HepG2 (cell line): ENCODE measurements at regions not wholly inside any gene's neighbourhood (a gene's known extent, or its start where the extent isn't known, plus 50 kb on each side); places are given as distances from the start of the nearest gene placed in this dataset.

ENCODE experiments used
- ATAC-seq: fragments of 200-7000 bp; cut with Tn5 transposase; 3 replicates; pipeline ENCODE4 v1.9.1; 2020; ENCODE audit warnings: mild to moderate bottlenecking, moderate library complexity
- BruUV-seq: library from RNA; stranded (reverse); fragments of 400-500 nt; replicated peaks from 2 replicates; lab custom pipeline; 2021; lab: Mats Ljungman, UMichigan
- CTCF ChIA-PET: fragments of 300-600 bp; formaldehyde crosslinking; extraction: SDS; loops from one replicate; lab custom pipeline; 2021; ENCODE audit warnings: low total read pairs, inconsistent platforms, low intra/inter-chr PET ratio; lab: Yijun Ruan, JAX
- POLR2A ChIA-PET: fragments of 350-600 bp; sonication (Branson Sonifier 250); formaldehyde crosslinking; loops from one replicate; lab custom pipeline; 2020; ENCODE audit warnings: antibody characterized with exemption, inconsistent platforms; lab: Yijun Ruan, JAX
- DNase-seq: peaks from one replicate; pipeline ENCODE4 v3.0.0-alpha.2; 2015; ENCODE audit warnings: low spot score
- FAIRE-seq: peaks from 3 replicates; lab custom pipeline; 2011; peaks lifted over from hg19 to GRCh38; lab: Jason Lieb, UNC
- H2AFZ ChIP-seq: one replicate; pipeline ENCODE4 v1.6.1; 2011; ENCODE audit warnings: low read length, inconsistent platforms
- H3K27ac ChIP-seq: fragments of 300-600 bp; 3 replicates; pipeline ENCODE4 v1.8.0; 2011; ENCODE audit warnings: mixed run types, mild to moderate bottlenecking, mixed read lengths, low read length, inconsistent platforms; ENCODE audit not compliant: insufficient read depth; ENCODE audit errors: extremely low read length
- H3K27me3 ChIP-seq, 2 experiments: fragments of 200-600 bp in 1 of 2; 2 replicates in 1 of 2; 3 replicates in 1 of 2; pipeline versions ENCODE4 v1.6.0 to v1.8.0; 2011; ENCODE audit warnings: low read length in 2 of 2, mild to moderate bottlenecking in 2 of 2, moderate library complexity in 2 of 2, inconsistent platforms in 1 of 2; ENCODE audit not compliant: insufficient read depth in 2 of 2, control insufficient read depth in 1 of 2
- H3K36me3 ChIP-seq, 2 experiments: fragments of 200-600 bp in 1 of 2; replicated peaks in 1 of 2; 2 replicates in 1 of 2; 3 replicates in 1 of 2; pipeline versions ENCODE4 v1.5.1 to v1.8.0; 2011; ENCODE audit warnings: low read length in 2 of 2, inconsistent platforms in 1 of 2; ENCODE audit not compliant: insufficient read depth in 2 of 2, control insufficient read depth in 1 of 2
- H3K4me1 ChIP-seq: 2 replicates; pipeline ENCODE4 v1.5.1; 2012; ENCODE audit warnings: low read length, inconsistent platforms; ENCODE audit not compliant: insufficient read depth
- H3K4me2 ChIP-seq: 2 replicates; pipeline ENCODE4 v1.6.0; 2011; ENCODE audit warnings: low read depth, low read length, inconsistent platforms
- H3K4me3 ChIP-seq, 3 experiments: fragments of 200-600 bp in 1 of 3; sonication (generic), shearing (Covaris generic) in 1 of 3; replicated peaks in 1 of 3; 2 replicates each; pipeline ENCODE4 v1.5.1; 2011 to 2016; ENCODE audit warnings: low read length in 3 of 3, inconsistent platforms in 2 of 3, low read depth in 2 of 3, mild to moderate bottlenecking in 2 of 3, control low read depth in 1 of 3, mixed read lengths in 1 of 3; ENCODE audit not compliant: insufficient read depth in 1 of 3
- H3K79me2 ChIP-seq: one replicate; pipeline ENCODE4 v1.6.1; 2011; ENCODE audit warnings: low read length, inconsistent platforms; ENCODE audit not compliant: insufficient read depth
- H3K9ac ChIP-seq: 2 replicates; pipeline ENCODE4 v1.6.0; 2011; ENCODE audit warnings: mild to moderate bottlenecking, low read depth, low read length, inconsistent platforms; ENCODE audit not compliant: insufficient read depth
- H3K9me3 ChIP-seq: 2 replicates; pipeline ENCODE4 v1.5.1; 2012; ENCODE audit warnings: mild to moderate bottlenecking, low read length
- H4K20me1 ChIP-seq: 2 replicates; pipeline ENCODE4 v1.6.0; 2011; ENCODE audit warnings: inconsistent platforms, mild to moderate bottlenecking, low read length, moderate library complexity; ENCODE audit not compliant: insufficient read depth
- MAFG ChIP-seq: sonication (generic); formaldehyde crosslinking; IDR thresholded peaks from 2 replicates; pipeline ENCODE4 v1.5.1; 2020; ENCODE audit warnings: mild to moderate bottlenecking, missing genetic modification reagents
- MAFK ChIP-seq, 2 experiments: IDR thresholded peaks in 1 of 2; conservative IDR thresholded peaks in 1 of 2; 2 replicates each; pipeline ENCODE4 v1.6.1; 2011; ENCODE audit warnings: improper control_type of control experiment in 2 of 2, low read length in 2 of 2
- MTERF4 ChIP-seq: sonication (generic); formaldehyde crosslinking; IDR thresholded peaks from 2 replicates; pipeline ENCODE4 v1.8.0; 2023; ENCODE audit warnings: mild to moderate bottlenecking, missing genetic modification reagents
- MTF1 ChIP-seq: sonication (generic); formaldehyde crosslinking; IDR thresholded peaks from 2 replicates; pipeline ENCODE4 v1.5.0; 2020; ENCODE audit warnings: missing genetic modification reagents
- NR2C2 ChIP-seq: sonication (generic); formaldehyde crosslinking; IDR thresholded peaks from 2 replicates; pipeline ENCODE4 v1.4.0; 2020; ENCODE audit warnings: missing genetic modification reagents, mild to moderate bottlenecking, moderate library complexity, borderline replicate concordance
- PATZ1 ChIP-seq: sonication (generic); formaldehyde crosslinking; IDR thresholded peaks from 2 replicates; pipeline ENCODE4 v1.4.0; 2020; ENCODE audit warnings: missing genetic modification reagents
- RXRA ChIP-seq: sonication (generic); formaldehyde crosslinking; IDR thresholded peaks from 2 replicates; pipeline ENCODE4 v1.5.1; 2020; ENCODE audit warnings: missing genetic modification reagents
- ZNF567 ChIP-seq: sonication (generic); formaldehyde crosslinking; IDR thresholded peaks from 2 replicates; pipeline ENCODE4 v1.8.1; 2023; ENCODE audit warnings: mild to moderate bottlenecking, missing genetic modification reagents, borderline replicate concordance
- WGBS: methylation state at CpG from one replicate; pipeline ENCODE4 v1.1.6; 2017; ENCODE audit warnings: low lambda C conversion rate; 5-methylcytosine and 5-hydroxymethylcytosine counted together
- in situ Hi-C: cut with HindIII; loops from 2 replicates; pipeline ENCODE4 v1.10.0; 2017; ENCODE audit warnings: low pct_unique_long_range_greater_than_20kb; ENCODE audit not compliant: extremely low pct_ligation_motif_present
- intact Hi-C: fragments of 100-400 bp; cut with micrococcal nuclease; formaldehyde crosslinking; loops from one replicate; pipeline ENCODE4 v1.10.0; 2022; ENCODE audit not compliant: unreplicated experiment
- TF ChIP-seq, protein P1 (sequence below): sonication (generic); formaldehyde crosslinking; IDR thresholded peaks from 2 replicates; pipeline ENCODE4 v1.4.0; 2020; ENCODE audit warnings: missing genetic modification reagents

- Histone ChIP-seq H2AFZ (no peak overlapping the region), H3K27me3 (no peaks in the 10 kb centered on the region), H3K79me2 (no peaks in the 10 kb centered on the region), H4K20me1 (no peaks in the 10 kb centered on the region), H3K4me3 (no peak overlapping the region), H3K9ac (no peak overlapping the region), H3K27ac (no peak overlapping the region), H3K9me3 (peaks cover 28% of the 10 kb centered on the region), H3K4me2 (no peak overlapping the region), H3K4me1 (no peaks in the 10 kb centered on the region), H3K36me3 (no peaks in the 10 kb centered on the region)
- no peak for ATAC-seq
- DNase-seq: no peak
- no peak for FAIRE-seq
- 27% methylated on average over 3 of the region's 3 CpGs for WGBS
- CTCF ChIA-PET: no interaction called here
- no TSS peak for BruUV-seq
- in situ Hi-C loops (no loop called here), intact Hi-C loops (no loop called here)
- TF ChIP-seq MAFK (conservative IDR thresholded peaks at IDR 0.05 in 1 of 2, IDR thresholded peaks at IDR 0.05 in 1 of 2; ENCODE audit: low read length in 2 of 2) (peak in 1 of 2 experiments; percentile 41; a peak in 2 of 4 replicates), ZNF567 (CRISPR knock-in tag) (no peak)
- POLR2A ChIA-PET: no interaction called here
Observed at GRCh38 chr4:32425243-32425642, 1705.1 kb downstream of the PCDH7 start.

DNA sequence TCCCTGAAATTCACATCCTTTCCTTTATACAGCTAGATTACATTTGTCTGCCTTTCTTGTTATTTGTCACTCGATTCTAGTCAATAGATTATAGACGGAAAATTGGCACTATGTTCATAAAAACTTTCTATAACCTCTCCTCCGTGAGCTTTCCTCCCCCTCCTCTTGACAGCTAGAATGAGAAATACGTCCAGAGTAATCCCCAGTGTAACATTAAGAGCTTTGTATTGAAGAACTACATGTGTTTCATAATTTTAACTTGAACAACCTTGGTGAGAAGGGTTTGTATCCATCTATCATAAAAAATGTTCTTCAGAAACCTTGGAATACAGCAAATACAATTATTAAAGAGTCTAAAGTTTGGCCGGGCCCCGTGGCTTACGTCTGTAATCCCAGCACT lies 1707.4 kb downstream of the PCDH7 start:
- ATAC-seq (no peak), DNase-seq (no peak)
- intact Hi-C loops: no loop called here
- Histone ChIP-seq H2AFZ (no peak overlapping the region), H3K36me3 (no peaks in the 10 kb centered on the region), H3K27me3 (no peaks in the 10 kb centered on the region), H3K9ac (no peak overlapping the region)
- ChIA-PET POLR2A (no interaction called here), CTCF (no interaction called here)
- TF ChIP-seq, protein P1, sequence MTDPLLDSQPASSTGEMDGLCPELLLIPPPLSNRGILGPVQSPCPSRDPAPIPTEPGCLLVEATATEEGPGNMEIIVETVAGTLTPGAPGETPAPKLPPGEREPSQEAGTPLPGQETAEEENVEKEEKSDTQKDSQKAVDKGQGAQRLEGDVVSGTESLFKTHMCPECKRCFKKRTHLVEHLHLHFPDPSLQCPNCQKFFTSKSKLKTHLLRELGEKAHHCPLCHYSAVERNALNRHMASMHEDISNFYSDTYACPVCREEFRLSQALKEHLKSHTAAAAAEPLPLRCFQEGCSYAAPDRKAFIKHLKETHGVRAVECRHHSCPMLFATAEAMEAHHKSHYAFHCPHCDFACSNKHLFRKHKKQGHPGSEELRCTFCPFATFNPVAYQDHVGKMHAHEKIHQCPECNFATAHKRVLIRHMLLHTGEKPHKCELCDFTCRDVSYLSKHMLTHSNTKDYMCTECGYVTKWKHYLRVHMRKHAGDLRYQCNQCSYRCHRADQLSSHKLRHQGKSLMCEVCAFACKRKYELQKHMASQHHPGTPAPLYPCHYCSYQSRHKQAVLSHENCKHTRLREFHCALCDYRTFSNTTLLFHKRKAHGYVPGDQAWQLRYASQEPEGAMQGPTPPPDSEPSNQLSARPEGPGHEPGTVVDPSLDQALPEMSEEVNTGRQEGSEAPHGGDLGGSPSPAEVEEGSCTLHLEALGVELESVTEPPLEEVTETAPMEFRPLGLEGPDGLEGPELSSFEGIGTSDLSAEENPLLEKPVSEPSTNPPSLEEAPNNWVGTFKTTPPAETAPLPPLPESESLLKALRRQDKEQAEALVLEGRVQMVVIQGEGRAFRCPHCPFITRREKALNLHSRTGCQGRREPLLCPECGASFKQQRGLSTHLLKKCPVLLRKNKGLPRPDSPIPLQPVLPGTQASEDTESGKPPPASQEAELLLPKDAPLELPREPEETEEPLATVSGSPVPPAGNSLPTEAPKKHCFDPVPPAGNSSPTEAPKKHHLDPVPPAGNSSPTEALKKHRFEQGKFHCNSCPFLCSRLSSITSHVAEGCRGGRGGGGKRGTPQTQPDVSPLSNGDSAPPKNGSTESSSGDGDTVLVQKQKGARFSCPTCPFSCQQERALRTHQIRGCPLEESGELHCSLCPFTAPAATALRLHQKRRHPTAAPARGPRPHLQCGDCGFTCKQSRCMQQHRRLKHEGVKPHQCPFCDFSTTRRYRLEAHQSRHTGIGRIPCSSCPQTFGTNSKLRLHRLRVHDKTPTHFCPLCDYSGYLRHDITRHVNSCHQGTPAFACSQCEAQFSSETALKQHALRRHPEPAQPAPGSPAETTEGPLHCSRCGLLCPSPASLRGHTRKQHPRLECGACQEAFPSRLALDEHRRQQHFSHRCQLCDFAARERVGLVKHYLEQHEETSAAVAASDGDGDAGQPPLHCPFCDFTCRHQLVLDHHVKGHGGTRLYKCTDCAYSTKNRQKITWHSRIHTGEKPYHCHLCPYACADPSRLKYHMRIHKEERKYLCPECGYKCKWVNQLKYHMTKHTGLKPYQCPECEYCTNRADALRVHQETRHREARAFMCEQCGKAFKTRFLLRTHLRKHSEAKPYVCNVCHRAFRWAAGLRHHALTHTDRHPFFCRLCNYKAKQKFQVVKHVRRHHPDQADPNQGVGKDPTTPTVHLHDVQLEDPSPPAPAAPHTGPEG (CRISPR knock-in tag): no peak
- no peak for TF ChIP-seq MTF1 (CRISPR knock-in tag)
- TF ChIP-seq MTERF4 (CRISPR knock-in tag): no peak
- no peak for TF ChIP-seq MAFG (CRISPR knock-in tag)
- no peak for TF ChIP-seq PATZ1 (CRISPR knock-in tag)
- TF ChIP-seq NR2C2 (CRISPR knock-in tag): no peak
- no peak for TF ChIP-seq RXRA (CRISPR knock-in tag)
- TF ChIP-seq, all 625 proteins: peak for 0
- H3K4me1 ChIP-seq: no peaks in the 10 kb centered on the region
- H3K4me3 ChIP-seq: no peak overlapping the region
- no peak for FAIRE-seq
- H3K79me2 ChIP-seq: no peaks in the 10 kb centered on the region
- WGBS: 2% methylated on average over 7 of the region's 7 CpGs
- in situ Hi-C loops: no loop called here
- no peaks in the 10 kb centered on the region for H4K20me1 ChIP-seq
- H3K27ac ChIP-seq: no peak overlapping the region
- peaks cover 19% of the 10 kb centered on the region; the same call in 1 of the 2 replicates for H3K9me3 ChIP-seq
- no peak overlapping the region for H3K4me2 ChIP-seq
- no TSS peak for BruUV-seq
